ENCODE measurements at regions not wholly inside any gene's neighbourhood (a gene's known extent, or its start where the extent isn't known, plus 50 kb on each side); places are given as distances from the start of the nearest gene placed in this dataset.

GRCh38 chr1:55526716-55527115, 311.6 kb upstream of the USP24 start:
- TF ChIP-seq CTCF (IDR thresholded peaks at IDR 0.05; ENCODE audit: borderline replicate concordance, extremely low read depth, insufficient read depth), result no peak
- H3K27me3 ChIP-seq (ENCODE audit: control insufficient read depth, insufficient read depth, low read length), result no peaks in the 10 kb centered on the region
- no peak overlapping the region for H3K27ac ChIP-seq (ENCODE audit: low read depth in 2 of 2, low read length in 2 of 2)
- H3K4me1 ChIP-seq (ENCODE audit: control insufficient read depth in 2 of 3, insufficient read depth in 2 of 3, low read depth in 1 of 3, low read length in 3 of 3), result peaks cover 0 to 3% (median 0%) of the 10 kb centered on the region in 3 donors
- no peaks in the 10 kb centered on the region for H3K9me3 ChIP-seq (ENCODE audit: control insufficient read depth in 2 of 3, insufficient read depth in 1 of 3, low read length in 3 of 3)
- H3K36me3 ChIP-seq (ENCODE audit: control insufficient read depth in 2 of 3, insufficient read depth in 3 of 3, low read length in 3 of 3), result no peaks in the 10 kb centered on the region
- H3K9ac ChIP-seq (ENCODE audit: low read length in 3 of 3), result no peak overlapping the region
- no peak for DNase-seq
- no peak overlapping the region for H3K4me3 ChIP-seq (ENCODE audit: low read length in 3 of 3)
- no peak for FAIRE-seq
- intact Hi-C loops (cut with DNase I), result no loop called here

- H3K4me3 ChIP-seq (ENCODE audit: low read length in 3 of 3), result no peak overlapping the region
- FAIRE-seq (no peak), DNase-seq (no peak)
- H3K27ac ChIP-seq (ENCODE audit: low read depth in 2 of 2, low read length in 2 of 2), result no peak overlapping the region
- H3K9me3 ChIP-seq (ENCODE audit: control insufficient read depth in 2 of 3, insufficient read depth in 1 of 3, low read length in 3 of 3), result no peaks in the 10 kb centered on the region
- no peak for TF ChIP-seq CTCF (IDR thresholded peaks at IDR 0.05; ENCODE audit: borderline replicate concordance, extremely low read depth, insufficient read depth)
- no peaks in the 10 kb centered on the region for H3K36me3 ChIP-seq (ENCODE audit: control insufficient read depth in 2 of 3, insufficient read depth in 3 of 3, low read length in 3 of 3)
- intact Hi-C loops (cut with DNase I), result no loop called here
- H3K9ac ChIP-seq (ENCODE audit: low read length in 3 of 3), result no peak overlapping the region
- peaks cover 0 to 3% (median 3%) of the 10 kb centered on the region in 3 donors for H3K4me1 ChIP-seq (ENCODE audit: control insufficient read depth in 2 of 3, insufficient read depth in 2 of 3, low read depth in 1 of 3, low read length in 3 of 3)
- no peaks in the 10 kb centered on the region for H3K27me3 ChIP-seq (ENCODE audit: control insufficient read depth, insufficient read depth, low read length)
Observed at GRCh38 chr1:55524006-55524405, 308.8 kb upstream of the USP24 start.

GRCh38 chr1:55522982-55523381, 307.8 kb upstream of the USP24 start:
- FAIRE-seq (no peak), DNase-seq (no peak)
- H3K4me1 ChIP-seq (ENCODE audit: control insufficient read depth in 2 of 3, insufficient read depth in 2 of 3, low read depth in 1 of 3, low read length in 3 of 3), result peaks cover 0 to 3% (median 3%) of the 10 kb centered on the region in 3 donors
- H3K36me3 ChIP-seq (ENCODE audit: control insufficient read depth in 2 of 3, insufficient read depth in 3 of 3, low read length in 3 of 3), result no peaks in the 10 kb centered on the region
- no peaks in the 10 kb centered on the region for H3K27me3 ChIP-seq (ENCODE audit: control insufficient read depth, insufficient read depth, low read length)
- H3K9ac ChIP-seq (ENCODE audit: low read length in 3 of 3), result no peak overlapping the region
- intact Hi-C loops (cut with DNase I), result no loop called here
- no peak for TF ChIP-seq CTCF (IDR thresholded peaks at IDR 0.05; ENCODE audit: borderline replicate concordance, extremely low read depth, insufficient read depth)
- no peak overlapping the region for H3K4me3 ChIP-seq (ENCODE audit: low read length in 3 of 3)
- no peak overlapping the region for H3K27ac ChIP-seq (ENCODE audit: low read depth in 2 of 2, low read length in 2 of 2)
- no peaks in the 10 kb centered on the region for H3K9me3 ChIP-seq (ENCODE audit: control insufficient read depth in 2 of 3, insufficient read depth in 1 of 3, low read length in 3 of 3)

- no peak for TF ChIP-seq CTCF (IDR thresholded peaks at IDR 0.05; ENCODE audit: borderline replicate concordance, extremely low read depth, insufficient read depth)
- H3K4me1 ChIP-seq (ENCODE audit: control insufficient read depth in 2 of 3, insufficient read depth in 2 of 3, low read depth in 1 of 3, low read length in 3 of 3), result peaks cover 0 to 3% (median 3%) of the 10 kb centered on the region in 3 donors
- H3K36me3 ChIP-seq (ENCODE audit: control insufficient read depth in 2 of 3, insufficient read depth in 3 of 3, low read length in 3 of 3), result no peaks in the 10 kb centered on the region
- no peak for FAIRE-seq
- no peak for DNase-seq
- no peaks in the 10 kb centered on the region for H3K9me3 ChIP-seq (ENCODE audit: control insufficient read depth in 2 of 3, insufficient read depth in 1 of 3, low read length in 3 of 3)
- no peak overlapping the region for H3K9ac ChIP-seq (ENCODE audit: low read length in 3 of 3)
- peak overlapping the region in 1 of 2 donors; percentile 16 for H3K27ac ChIP-seq (ENCODE audit: low read depth in 2 of 2, low read length in 2 of 2)
- no peaks in the 10 kb centered on the region for H3K27me3 ChIP-seq (ENCODE audit: control insufficient read depth, insufficient read depth, low read length)
- no peak overlapping the region for H3K4me3 ChIP-seq (ENCODE audit: low read length in 3 of 3)
- intact Hi-C loops (cut with DNase I), result no loop called here
Observed at GRCh38 chr1:55522353-55522903, 307.3 kb upstream of the USP24 start.

All from kidney (tissue), 13 donors.